ENCODE measurements at regions not wholly inside any gene's neighbourhood (a gene's known extent, or its start where the extent isn't known, plus 50 kb on each side); places are given as distances from the start of the nearest gene placed in this dataset.

- in situ Hi-C loops (cut with MboI; ENCODE audit: low sequenced_read_pairs in 4 of 4) (no loop called here), intact Hi-C loops (cut with DNase I; ENCODE audit: low total_unique reads) (no loop called here)
- peaks cover 9 to 11% of the 10 kb centered on the region in 2 donors for H3K4me1 ChIP-seq
- peaks cover 0 to 8% (median 0%) of the 10 kb centered on the region in 3 donors for H3K27me3 ChIP-seq
- TF ChIP-seq POLR2A (IDR thresholded peaks at IDR 0.05) (no peak), CTCF (IDR thresholded peaks at IDR 0.05 in 4 of 5, conservative IDR thresholded peaks at IDR 0.05 in 1 of 5) (no peak)
- H3K9me3 ChIP-seq = no peaks in the 10 kb centered on the region
- no peak overlapping the region for H3K27ac ChIP-seq
- ATAC-seq = no peak
- no peak overlapping the region for H3K4me3 ChIP-seq
- no peaks in the 10 kb centered on the region for H3K36me3 ChIP-seq
- no peak for DNase-seq
Observed at GRCh38 chr6:138569970-138570724, 70.9 kb upstream of the NHSL1 start.

DNA sequence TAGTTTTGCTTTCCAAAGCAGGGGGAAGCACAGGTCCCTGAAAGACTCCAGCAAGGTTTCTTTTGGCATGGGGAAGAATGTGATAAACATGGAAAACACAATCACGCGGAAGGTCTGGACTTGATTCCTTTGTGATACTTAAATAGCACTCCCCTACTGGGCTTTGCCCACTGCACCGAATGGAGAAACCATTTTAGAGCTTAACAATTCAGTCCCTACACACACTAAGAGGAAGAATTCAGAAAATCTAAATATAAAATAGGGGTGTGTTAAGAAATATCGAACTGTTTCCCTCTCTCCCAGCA, 71.4 kb upstream of the NHSL1 start:
- Histone ChIP-seq H3K4me1 (peaks cover 9 to 11% of the 10 kb centered on the region in 2 donors), H3K27ac (no peak overlapping the region), H3K27me3 (peaks cover 0 to 8% (median 0%) of the 10 kb centered on the region in 3 donors), H3K4me3 (no peak overlapping the region), H3K9me3 (no peaks in the 10 kb centered on the region), H3K36me3 (no peaks in the 10 kb centered on the region)
- DNase-seq = no peak
- TF ChIP-seq POLR2A (IDR thresholded peaks at IDR 0.05) (no peak), CTCF (IDR thresholded peaks at IDR 0.05 in 4 of 5, conservative IDR thresholded peaks at IDR 0.05 in 1 of 5) (no peak)
- ATAC-seq = no peak
- in situ Hi-C loops (cut with MboI; ENCODE audit: low sequenced_read_pairs in 4 of 4) (no loop called here), intact Hi-C loops (cut with DNase I; ENCODE audit: low total_unique reads) (no loop called here)

DNA sequence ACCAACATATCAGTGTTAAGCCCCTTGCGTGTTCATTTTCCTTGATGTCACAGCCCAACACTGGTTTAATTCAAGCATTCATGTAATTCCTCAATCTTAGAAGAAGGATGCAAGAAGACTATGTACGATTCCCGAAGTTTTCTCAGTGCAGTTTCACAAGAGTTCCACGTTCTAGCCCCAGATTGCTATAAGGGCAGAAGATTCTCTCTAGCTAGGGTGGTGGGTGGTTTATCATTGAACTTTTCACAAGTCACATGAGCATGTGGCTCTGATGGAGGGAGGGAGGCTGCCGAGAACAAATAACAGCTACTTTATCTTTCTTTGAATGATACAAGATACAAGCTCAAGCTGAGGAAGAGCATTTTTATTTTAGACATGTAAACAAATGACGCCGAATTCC, 71.9 kb upstream of the NHSL1 start:
- Histone ChIP-seq H3K27ac (no peak overlapping the region), H3K9me3 (no peaks in the 10 kb centered on the region), H3K4me1 (peaks cover 9 to 11% of the 10 kb centered on the region in 2 donors), H3K36me3 (no peaks in the 10 kb centered on the region), H3K27me3 (peaks cover 0 to 8% (median 0%) of the 10 kb centered on the region in 3 donors), H3K4me3 (no peak overlapping the region)
- TF ChIP-seq CTCF (IDR thresholded peaks at IDR 0.05 in 4 of 5, conservative IDR thresholded peaks at IDR 0.05 in 1 of 5) (no peak), POLR2A (IDR thresholded peaks at IDR 0.05) (no peak)
- DNase-seq = no peak
- no peak for ATAC-seq
- in situ Hi-C loops (cut with MboI; ENCODE audit: low sequenced_read_pairs in 4 of 4) (no loop called here), intact Hi-C loops (cut with DNase I; ENCODE audit: low total_unique reads) (no loop called here)

- no peak for DNase-seq
- in situ Hi-C loops (cut with MboI; ENCODE audit: low sequenced_read_pairs in 4 of 4) (no loop called here), intact Hi-C loops (cut with DNase I; ENCODE audit: low total_unique reads) (no loop called here)
- Histone ChIP-seq H3K27ac (no peak overlapping the region), H3K9me3 (no peaks in the 10 kb centered on the region), H3K27me3 (peaks cover 0 to 8% (median 0%) of the 10 kb centered on the region in 3 donors), H3K36me3 (no peaks in the 10 kb centered on the region), H3K4me1 (peaks cover 9 to 11% of the 10 kb centered on the region in 2 donors), H3K4me3 (peak overlapping the region; percentile 47 to 63 (median 48))
- no peak for TF ChIP-seq CTCF (IDR thresholded peaks at IDR 0.05 in 4 of 5, conservative IDR thresholded peaks at IDR 0.05 in 1 of 5)
- TF ChIP-seq POLR2A (IDR thresholded peaks at IDR 0.05) = no peak
- ATAC-seq = peak in 1 of 2 donors; percentile 16
Observed at GRCh38 chr6:138571585-138572166, 72.4 kb upstream of the NHSL1 start.
